NCI-H2227 (cell line): ENCODE measurements at regions not wholly inside any gene's neighbourhood (a gene's known extent, or its start where the extent isn't known, plus 50 kb on each side); places are given as distances from the start of the nearest gene placed in this dataset.
"Not testable (repeated sequence)": the region's sequence is repeated elsewhere in the genome, so short reads cannot be mapped to it uniquely, and the experiment has no call there.

Source experiments
- DNase-seq: peaks from one replicate; lab custom pipeline; 2025; ENCODE audit not compliant: unreplicated experiment; lab: John Stamatoyannopoulos, UW

GRCh38 chr1:143643148-143643885 lies 328.5 kb downstream of the FAM72C start:
- DNase-seq, result no peak

- DNase-seq, result no peak
Observed at GRCh38 chr1:143625886-143626285, 345.9 kb downstream of the FAM72C start.

- DNase-seq, result no peak
Observed at GRCh38 chr1:143619851-143620250, 351.9 kb downstream of the FAM72C start.

GRCh38 chr1:143611159-143611558 lies 360.6 kb downstream of the FAM72C start:
- DNase-seq, result no peak

GRCh38 chr1:143610196-143610595 lies 361.6 kb downstream of the FAM72C start:
- no peak for DNase-seq

- DNase-seq, result no peak
Observed at GRCh38 chr1:143604887-143605286, 366.9 kb downstream of the FAM72C start.

- no peak for DNase-seq
Observed at GRCh38 chr1:143584508-143584907, 387.3 kb downstream of the FAM72C start.

GRCh38 chr1:143574891-143575520 lies 396.8 kb downstream of the FAM72C start:
- DNase-seq, result no peak

- not testable (repeated sequence) for DNase-seq
Observed at GRCh38 chr1:143572661-143573060, 399.1 kb downstream of the FAM72C start.

- DNase-seq, result not testable (repeated sequence)
Observed at GRCh38 chr1:143563761-143564160, 408.0 kb downstream of the FAM72C start.

- DNase-seq, result no peak
Observed at GRCh38 chr1:143553627-143554026, 418.2 kb downstream of the FAM72C start.

GRCh38 chr1:143504703-143505102 lies 467.1 kb downstream of the FAM72C start:
- not testable (repeated sequence) for DNase-seq

GRCh38 chr1:143504080-143504479 lies 467.7 kb downstream of the FAM72C start:
- not testable (repeated sequence) for DNase-seq

GRCh38 chr1:143503048-143503447 lies 468.7 kb downstream of the FAM72C start:
- not testable (repeated sequence) for DNase-seq

- not testable (repeated sequence) for DNase-seq
Observed at GRCh38 chr1:143502038-143502437, 469.7 kb downstream of the FAM72C start.

- DNase-seq, result not testable (repeated sequence)
Observed at GRCh38 chr1:143498059-143498749, 473.6 kb downstream of the FAM72C start.

GRCh38 chr1:143497374-143497747 lies 474.4 kb downstream of the FAM72C start:
- DNase-seq, result no peak

GRCh38 chr1:143496526-143497373 lies 475.0 kb downstream of the FAM72C start:
- not testable (repeated sequence) for DNase-seq
